HG03439 (cell line): ENCODE measurements at regions not wholly inside any gene's neighbourhood (a gene's known extent, or its start where the extent isn't known, plus 50 kb on each side); places are given as distances from the start of the nearest gene placed in this dataset.
"Not testable (repeated sequence)": the region's sequence is repeated elsewhere in the genome, so short reads cannot be mapped to it uniquely, and the experiment has no call there.

Source experiments
- ATAC-seq: cut with Tn5 transposase; IDR thresholded peaks from one replicate; pipeline ENCODE4 v1.9.1; 2021; ENCODE audit warnings: mild to moderate bottlenecking, moderate library complexity; ENCODE audit not compliant: unreplicated experiment

DNA sequence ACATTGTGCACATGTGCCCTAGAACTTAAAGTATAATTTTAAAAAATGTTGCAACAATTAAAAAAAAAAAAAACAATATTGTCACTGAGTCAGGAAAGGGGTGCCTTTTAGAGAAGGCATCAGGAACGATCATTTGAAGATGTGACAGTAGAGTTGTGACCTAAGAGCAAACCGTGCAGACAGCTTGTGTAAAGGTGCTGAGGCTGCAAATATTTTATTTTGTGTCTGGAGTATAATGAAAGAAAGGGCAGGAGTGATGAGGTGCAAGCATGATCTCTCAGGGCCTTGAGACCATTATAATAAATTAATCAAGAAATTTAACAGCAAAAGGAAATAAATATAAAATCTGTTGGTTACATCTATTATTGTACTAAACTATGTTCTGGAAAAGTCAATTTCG is 1219.7 kb downstream of the OLFM4 start:
- no peak for ATAC-seq

DNA sequence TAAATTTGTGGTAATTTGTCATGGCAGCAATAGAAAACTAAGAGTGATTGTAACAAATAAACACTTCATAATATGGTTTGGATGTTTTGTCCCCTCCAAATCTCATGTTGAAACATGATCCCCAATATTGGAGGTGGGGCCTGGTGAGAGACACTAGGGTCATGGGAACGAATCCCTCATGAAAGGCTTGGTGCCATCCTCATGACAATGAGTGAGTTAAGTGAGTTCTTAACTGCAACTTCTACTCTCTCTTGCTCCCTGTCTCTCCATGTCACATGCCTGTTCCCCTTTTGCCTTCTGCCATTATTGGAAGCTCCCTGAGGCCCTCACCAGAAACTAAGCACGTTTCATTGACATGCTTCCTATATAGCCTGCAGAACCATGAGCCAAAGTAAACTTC is 1233.2 kb downstream of the OLFM4 start:
- ATAC-seq, result no peak

DNA sequence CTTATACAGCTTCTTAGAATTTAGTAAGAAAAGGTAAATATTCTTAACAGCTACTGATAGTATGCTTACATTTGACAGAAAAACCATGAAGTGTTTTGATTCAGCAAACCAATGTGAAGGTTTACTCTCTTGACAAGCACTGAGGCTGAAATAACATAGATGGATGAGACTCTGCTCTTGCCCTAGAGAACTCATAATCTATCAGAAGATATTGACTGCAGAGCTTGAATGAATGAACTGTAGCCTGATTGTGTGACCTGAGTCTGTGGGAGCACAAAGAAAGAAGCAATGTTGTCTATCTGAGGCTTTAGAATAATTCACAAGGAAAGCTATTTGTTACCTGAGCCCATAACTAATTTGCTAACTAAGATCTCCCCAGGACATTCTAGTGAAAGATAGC is 1235.3 kb downstream of the OLFM4 start:
- no peak for ATAC-seq

DNA sequence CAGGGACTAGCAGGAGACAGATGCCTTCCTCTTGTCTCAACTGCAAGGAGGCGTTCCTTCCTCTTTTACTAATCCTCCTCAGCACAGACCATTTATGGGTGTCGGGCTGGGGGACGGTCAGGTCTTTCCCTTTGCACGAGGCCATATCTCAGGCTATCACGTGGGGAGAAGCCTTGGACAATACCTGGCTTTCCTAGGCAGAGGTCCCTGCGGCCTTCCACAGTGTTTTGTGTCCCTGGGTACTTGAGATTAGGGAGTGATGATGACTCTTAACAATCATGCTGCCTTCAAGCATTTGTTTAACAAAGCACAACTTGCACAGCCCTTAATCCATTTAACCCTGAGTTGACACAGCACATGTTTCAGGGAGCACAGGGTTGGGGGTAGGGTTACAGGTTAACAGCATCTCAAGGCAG is 1238.6 kb downstream of the OLFM4 start:
- not testable (repeated sequence) for ATAC-seq

DNA sequence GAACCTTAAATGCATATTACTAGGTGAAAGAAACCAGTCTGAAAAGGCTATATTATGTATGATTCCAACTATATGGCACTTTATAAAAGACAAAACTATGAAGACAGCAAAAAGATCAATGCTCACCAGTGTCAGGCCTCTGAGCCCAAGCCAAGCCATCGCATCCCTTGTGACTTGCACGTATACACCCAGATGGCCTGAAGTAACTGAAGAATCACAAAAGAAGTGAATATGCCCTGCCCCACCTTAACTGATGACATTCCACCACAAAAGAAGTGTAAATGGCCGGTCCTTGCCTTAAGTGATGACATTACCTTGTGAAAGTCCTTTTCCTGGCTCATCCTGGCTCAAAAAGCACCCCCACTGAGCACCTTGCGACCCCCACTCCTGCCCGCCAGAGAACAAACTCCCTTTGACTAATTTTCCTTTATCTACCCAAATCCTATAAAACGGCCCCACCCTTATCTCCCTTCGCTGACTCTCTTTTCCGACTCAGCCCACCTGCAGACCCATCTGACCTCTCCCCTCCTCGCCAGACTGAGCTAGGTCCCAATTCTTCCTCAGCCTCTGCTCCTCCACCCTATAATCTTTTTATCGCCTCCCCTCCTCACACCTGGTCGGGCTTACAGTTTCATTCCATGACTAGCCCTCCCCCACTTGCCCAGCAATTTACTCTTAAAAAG is 1239.5 kb downstream of the OLFM4 start:
- ATAC-seq, result not testable (repeated sequence)

DNA sequence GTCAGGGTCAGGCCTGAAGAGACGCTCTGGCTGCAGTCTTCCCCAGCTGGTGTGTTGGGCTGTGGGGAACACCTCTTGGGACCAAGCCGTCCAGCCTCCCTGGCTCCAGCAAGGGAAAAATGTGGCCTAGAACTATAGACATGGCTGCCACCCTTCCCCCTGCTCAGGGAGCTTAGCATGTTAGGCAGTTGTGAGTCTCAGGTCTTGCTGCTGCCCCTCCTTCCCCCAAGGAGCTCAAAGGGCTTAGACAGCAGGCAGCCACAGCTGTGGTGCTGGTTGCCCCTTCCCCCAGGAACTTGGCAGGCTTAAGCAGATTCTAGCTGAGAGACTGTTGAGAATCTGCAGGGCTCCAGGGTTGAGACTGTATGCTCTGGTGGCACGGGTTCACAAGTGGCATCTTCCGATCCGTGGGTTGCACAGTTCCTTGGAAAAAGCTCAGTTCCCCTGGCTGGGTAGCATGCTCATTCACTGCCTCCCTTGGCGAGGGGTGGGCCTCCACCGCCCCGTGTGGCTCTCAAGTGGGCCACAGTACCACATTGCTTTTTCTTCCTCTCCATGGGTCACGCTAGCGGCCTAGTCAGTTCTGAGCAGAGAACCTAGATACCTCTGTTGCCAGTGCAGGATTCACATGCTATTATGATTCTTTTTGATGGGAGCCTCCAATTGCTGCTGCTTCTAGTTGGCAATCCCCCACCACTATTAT is 1258.6 kb downstream of the OLFM4 start:
- ATAC-seq, result no peak

DNA sequence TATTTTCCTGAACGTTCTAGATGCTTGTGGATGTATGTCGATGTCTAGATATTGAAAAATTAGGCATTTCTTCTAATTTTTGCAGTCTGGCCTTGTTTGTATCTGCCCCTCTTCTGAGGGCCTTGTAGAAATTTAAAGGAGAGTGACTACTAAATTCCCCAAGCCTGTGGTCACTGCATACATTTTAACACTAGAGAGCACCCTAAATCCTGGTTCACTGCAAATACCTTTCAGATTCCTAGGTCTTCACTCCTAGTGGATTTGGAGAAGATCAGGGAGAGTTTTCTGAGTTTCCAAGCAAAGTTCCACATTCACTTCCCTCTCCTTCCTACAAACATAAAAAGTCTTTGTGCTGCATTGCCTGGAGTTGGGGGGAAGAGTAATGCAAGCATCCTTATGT is 1272.5 kb downstream of the OLFM4 start:
- ATAC-seq, result no peak

DNA sequence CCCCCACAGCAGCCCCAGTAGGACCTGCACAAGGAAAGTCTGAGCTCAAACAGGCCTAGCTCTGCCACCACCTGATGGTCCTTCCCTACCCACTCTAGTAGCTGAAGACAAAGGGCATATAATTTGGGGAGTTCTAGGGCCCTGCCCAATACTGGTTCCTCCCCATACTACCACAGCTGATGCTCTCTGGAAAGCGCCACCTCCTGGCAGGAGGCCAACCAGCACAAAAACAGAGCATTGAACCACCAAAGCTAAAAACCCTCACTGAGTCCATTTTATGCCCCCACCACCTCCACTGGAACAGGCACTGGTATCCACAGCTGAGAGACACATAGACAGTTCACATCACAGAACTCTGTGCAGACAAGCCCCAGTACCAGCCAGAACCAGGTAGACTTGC is 1276.8 kb downstream of the OLFM4 start:
- ATAC-seq, result no peak

DNA sequence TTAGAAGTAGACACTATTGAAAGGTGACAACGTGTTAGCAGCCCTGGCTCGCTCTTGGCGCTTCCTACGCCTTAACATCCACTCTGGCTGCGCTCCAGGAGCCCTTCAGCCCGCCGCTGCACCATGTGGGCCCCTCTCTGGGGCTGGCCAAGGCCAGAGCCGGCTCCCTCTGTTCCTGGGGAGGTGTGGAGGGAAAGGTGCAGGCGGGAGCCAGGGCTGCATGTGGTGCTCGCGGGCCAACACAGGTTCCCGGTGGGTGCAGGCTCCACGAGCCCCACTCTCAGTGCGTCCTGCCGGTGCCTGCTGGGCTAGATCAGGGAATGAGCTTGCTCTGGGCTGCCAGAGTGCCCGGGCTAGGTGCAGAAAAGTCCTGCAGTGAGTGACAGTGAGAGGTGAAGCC is 1284.3 kb downstream of the OLFM4 start:
- no peak for ATAC-seq

DNA sequence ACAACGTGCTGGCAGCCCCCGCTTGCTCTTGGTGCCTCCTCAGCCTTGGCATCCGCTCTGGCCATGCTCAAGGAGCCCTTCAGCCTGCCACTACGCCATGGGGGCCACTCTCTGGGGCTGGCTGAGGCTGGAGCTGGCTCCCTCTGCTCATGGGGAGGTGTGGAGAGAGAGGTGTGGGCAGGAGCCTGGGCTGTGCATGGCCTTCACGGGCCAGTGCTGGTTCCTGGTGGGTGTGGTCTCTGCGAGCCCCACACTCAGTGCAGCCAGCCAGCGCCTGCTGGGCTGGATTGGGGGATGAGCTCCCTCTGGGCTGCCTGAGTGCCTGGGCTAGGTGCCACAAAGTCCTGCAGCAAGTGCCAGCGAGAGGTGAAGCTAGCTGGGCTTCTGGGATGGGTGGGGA is 1289.1 kb downstream of the OLFM4 start:
- ATAC-seq, result no peak

DNA sequence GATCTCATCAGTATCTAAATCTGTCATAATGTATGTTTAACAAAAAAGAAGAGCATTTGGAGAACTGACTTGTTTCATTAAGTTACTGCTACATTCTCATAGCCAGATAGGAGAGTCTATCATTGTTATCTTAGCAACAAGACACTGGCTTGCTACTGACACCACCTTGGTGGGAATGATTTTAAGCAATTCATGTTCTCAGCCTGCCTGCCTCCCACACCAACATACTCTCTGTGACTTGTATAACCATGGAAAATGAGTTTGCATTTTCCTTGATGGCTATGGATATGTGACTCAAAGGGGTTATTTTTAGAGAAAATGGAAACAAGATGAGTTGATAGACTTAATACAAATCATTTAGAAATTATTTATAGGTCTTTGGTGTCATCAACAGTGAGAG is 1308.9 kb downstream of the OLFM4 start:
- ATAC-seq, result no peak

DNA sequence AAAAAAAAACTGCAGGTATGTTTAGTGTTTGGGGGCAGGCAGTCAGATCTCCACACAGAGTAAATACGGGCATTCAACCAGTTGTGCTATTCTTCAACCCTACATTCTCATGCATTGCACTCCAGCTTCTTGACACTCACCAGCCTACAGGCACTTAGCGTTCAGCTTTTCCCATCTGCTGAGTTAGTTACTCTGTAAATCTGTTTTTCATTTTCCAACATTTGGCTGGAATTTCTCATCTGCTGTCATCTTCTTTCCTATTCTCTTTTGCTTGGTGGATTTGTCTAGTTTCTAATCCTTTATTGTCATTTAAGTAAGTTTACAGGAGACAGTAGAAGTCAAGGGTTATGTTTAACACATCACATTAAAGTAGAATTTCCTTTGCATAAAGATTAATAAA is 1318.9 kb downstream of the OLFM4 start:
- no peak for ATAC-seq

DNA sequence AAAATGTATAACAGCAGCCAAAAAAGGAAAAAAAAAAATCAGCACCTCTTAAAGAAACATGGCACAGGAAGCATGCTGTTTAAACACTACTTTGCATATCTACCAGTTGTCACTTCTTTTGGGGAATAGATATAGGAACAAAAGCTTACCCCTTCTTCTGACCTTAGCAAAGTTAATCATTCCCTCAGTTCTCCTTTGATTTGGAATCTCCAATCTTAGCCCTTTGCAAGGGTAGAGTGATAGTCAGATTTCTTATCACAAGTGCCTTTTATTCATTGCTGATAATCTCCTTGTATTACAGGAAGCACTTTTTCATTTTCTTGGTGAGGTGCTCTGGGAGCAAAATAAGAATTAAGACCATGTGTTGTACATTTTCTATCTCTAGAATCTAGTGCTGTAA is 1327.6 kb downstream of the OLFM4 start:
- ATAC-seq, result no peak

DNA sequence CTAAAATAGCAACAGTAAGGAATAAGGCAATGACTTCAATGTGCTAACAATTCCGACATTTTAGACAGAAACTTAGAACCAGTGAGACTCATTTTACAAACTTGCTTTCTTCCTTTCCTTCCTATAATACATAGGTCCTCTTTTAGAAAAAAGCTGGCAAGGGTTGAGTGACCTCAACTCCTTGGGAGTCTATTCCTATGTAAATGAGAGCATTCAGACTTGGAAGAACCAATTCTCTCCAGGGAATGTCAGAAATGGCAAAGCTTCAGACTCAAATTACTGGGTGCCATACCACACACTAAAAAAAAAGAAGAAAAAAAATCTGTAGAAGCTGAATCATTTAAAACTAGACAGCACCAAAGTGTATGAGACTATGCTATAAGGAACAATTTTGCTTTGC is 1328.2 kb downstream of the OLFM4 start:
- no peak for ATAC-seq

DNA sequence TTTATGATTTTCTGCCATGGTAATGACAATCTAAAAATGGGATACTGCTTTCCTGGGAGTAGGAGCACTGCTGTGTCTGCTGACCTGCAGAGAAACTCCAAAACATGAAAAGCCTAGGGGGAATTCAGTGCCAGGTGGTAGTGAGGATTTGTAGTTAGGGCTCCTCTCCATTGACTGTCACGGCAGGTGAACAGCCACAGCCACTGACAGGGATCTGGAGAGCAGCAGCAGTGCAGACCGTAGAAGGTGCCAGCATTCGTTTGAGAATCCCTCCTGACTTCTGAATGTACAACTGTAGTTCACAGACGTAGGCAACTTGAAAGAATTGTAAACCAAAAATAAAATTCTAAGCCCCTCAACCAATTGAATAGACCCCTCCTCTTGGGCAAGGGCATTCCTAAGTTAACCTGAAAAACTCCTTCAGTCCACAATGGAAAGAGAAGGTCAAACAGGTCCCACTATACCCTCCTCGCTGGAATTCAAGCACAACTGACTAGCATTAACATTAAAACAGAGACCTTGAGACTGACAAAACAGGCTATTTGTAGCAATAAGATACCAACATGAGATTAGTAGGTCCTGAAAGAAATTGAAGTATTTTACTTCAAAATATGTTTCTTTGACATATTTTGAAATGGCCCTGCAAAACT is 1328.8 kb downstream of the OLFM4 start:
- no peak for ATAC-seq

DNA sequence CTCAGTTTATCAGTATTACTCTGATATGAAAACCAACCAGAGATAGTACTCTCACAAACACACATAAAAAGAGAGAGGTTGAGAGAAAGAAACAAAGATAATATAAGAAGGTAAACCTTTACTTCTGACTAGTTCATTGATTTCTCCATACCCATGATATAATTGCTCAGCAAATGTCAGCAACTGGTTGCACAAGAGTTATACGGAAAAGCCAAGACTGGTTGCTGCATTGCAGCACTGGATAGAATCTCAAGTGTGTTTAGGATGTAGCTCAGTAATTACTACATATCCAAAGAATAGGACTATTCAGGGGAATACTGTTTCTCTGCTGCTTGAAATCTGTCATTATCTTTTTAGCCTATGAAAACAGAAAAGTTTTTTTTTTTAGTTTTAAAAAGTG is 1332.8 kb downstream of the OLFM4 start:
- ATAC-seq, result no peak

DNA sequence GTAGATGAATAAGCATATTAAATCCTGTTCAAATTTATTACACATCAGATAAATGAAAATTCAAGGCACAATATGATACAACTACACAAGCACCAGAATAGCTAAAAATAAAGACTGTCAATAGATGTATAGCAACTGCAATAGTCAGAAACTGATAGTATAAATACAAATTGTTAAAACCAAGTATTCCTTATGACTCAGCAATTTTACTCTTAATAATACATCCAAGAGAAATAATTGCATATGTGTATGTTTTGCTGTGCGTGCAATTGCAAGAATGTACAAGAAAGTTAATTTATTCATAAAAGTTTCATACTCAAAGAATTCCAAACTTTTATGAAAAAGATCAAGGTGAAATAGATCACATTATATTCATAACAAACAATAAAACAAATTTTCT is 1338.1 kb downstream of the OLFM4 start:
- no peak for ATAC-seq

DNA sequence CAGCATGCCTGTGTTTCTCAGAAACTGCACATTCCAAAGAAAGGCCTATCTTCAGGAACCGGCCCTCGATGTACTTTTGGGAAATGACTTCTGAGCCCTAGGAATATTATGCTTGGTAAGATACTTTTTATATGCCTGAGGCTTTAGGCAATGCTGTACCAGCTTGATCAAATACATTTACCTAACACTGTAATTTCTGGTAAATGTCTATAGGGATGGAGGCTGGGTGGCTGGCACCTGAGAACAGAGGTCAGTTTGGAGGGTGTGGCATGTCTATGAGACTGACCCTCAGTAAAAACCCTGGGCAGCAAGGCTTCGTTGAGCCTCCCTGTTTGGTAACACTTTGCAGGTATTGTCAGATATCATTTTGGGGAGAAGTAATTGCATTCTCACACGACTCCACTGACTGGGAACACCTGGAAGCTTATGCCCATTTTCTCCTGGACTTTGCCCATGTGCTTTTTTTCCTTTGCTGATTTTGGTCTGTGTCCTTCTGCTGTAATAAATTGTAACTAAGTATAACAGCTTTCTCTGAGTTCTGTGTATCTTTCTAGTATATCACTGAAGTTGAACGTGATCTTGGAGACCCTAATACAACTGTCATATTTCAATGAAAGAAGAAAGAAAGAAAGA is 1339.1 kb downstream of the OLFM4 start:
- no peak for ATAC-seq

DNA sequence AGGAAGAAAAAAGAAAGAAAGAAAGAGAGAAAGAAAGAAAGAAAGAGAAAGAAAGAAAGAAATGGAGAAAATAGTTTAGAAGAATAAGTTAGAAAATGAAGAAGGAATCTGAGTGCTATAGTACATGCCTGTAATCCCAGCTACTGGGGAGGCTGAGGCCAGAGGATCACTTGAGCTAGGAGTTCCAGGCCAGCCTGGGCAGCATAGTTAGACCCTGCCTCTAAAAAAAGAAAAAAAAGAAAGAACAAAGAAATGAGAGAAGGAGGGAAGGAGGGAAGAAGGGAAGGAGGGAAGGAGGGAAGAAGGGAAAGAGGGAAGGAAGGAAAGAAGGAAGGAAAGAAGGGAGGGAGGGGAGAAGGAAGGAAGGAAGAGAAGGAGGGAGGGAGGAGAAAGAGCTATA is 1339.8 kb downstream of the OLFM4 start:
- ATAC-seq, result no peak

DNA sequence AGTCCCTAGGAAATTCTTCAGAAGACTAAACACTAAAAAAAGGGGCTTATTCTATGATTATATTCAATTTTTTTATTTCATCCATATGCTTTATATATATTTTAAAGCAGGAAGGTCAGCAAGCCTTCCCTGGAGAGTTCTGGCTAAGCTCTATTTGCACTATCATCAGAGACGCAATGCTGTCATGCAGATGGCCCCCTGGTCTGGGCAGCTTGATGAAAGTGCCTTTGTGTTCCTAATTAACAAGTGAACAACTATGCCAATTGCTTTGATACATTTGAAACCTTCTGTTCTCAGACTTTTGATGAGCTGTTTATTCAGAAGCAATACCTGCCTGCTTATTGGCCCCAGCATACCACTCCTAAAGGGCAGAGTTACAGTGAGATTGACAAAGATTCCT is 1344.6 kb downstream of the OLFM4 start:
- ATAC-seq, result no peak

DNA sequence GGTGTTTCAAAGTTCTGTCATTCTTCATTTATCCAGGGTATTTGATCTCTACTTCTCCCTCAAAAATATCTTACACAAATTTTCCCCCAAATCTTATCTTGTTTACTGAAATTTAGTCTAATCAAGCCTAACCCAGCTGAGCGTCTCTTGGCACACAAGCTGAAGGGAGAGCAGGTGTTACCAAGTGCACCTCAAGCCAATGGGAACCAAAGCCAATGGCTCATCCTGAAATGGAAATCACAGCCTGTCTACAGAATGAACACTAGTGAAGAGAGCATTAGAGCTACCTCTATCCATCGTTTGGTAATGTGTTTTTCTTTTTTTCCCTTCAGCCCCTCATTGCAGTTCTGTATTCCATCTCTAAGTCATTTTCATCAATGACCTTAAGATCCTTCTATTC is 1350.8 kb downstream of the OLFM4 start:
- no peak for ATAC-seq

DNA sequence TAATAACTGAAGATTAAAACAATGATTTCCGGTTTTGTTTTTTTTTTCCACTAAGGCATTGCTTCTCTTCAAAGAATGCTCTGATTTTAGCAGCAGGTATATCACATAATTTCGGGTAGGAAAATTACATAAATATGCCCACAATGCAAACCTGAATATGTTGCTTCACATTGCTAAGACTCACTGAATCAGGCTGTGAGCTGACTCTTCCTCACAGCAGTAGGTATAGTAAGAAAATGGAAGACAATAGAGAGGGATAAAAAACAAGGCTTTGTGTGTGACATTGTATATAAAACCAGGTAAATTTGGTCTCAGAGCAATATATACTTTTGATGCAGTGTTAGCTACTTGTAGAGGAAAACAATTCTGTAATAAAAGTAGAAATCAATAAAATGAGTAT is 1355.0 kb downstream of the OLFM4 start:
- ATAC-seq, result no peak
